BE2C (cell line): ENCODE measurements at regions not wholly inside any gene's neighbourhood (a gene's known extent, or its start where the extent isn't known, plus 50 kb on each side); places are given as distances from the start of the nearest gene placed in this dataset.

Source experiments
- DNase-seq: peaks from one replicate; pipeline ENCODE4 v3.0.0-alpha.2; 2020
- H3K27me3 ChIP-seq: fragments of 250-450 bp; sonication (Bioruptor Pico); 2 replicates; pipeline ENCODE4 v1.5.1; 2020; ENCODE audit warnings: mild to moderate bottlenecking
- H3K36me3 ChIP-seq: fragments of 250-450 bp; sonication (Bioruptor Pico); 2 replicates; pipeline ENCODE4 v1.5.1; 2020; ENCODE audit warnings: mild to moderate bottlenecking
- H3K4me1 ChIP-seq: fragments of 250-450 bp; sonication (Bioruptor Pico); 2 replicates; pipeline ENCODE4 v1.5.1; 2020
- H3K4me3 ChIP-seq: 2 replicates; pipeline ENCODE4 v1.5.1; 2011; ENCODE audit warnings: low read depth, low read length
- H3K9me3 ChIP-seq: fragments of 250-450 bp; sonication (Bioruptor Pico); 2 replicates; pipeline ENCODE4 v1.5.1; 2020
- TF ChIP-seq, protein P1 (sequence below): IDR thresholded peaks from 2 replicates; pipeline ENCODE4 v1.5.1; 2012; ENCODE audit warnings: mild to moderate bottlenecking, low read depth, low read length

DNA sequence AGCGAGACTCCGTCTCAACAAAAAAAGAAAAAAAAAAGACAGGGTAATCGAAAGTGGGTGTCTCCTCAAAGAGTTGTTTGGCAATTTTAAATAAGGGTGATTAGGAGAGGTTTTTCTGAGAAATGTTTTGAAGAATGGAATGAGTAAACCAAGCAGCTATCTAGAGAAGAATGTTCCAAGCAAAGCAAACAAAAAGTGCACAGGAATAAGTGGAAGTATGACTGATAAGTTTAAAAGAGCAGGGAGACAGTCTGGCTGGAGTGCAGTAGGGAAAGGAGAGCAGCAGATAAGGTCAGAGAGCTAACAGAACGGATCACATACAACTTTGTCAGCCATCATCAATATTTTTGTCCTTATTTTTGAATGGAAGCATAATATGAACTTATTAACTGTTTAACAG is 853.5 kb downstream of the TUSC7 start:
- H3K36me3 ChIP-seq = no peaks in the 10 kb centered on the region

DNA sequence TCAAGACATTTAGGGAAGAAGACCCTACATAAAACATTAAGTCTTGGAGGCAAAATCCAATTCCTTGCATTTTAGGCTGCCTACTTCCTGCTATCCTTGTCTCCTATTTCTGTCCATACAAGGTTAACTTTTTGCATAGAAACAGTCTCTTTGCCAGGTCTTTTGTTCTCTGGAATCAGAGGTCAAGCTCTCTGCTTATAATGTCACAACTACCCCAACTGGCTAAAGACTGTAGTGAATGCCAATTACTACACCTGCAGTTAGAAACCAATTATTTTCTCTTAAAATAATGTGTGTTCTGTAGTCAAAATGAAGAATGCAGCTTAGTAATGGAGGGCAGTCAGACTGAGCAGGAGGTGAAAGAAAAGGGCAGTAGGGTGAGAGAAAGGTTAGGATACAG is 856.2 kb downstream of the TUSC7 start:
- Histone ChIP-seq H3K27me3 (no peaks in the 10 kb centered on the region), H3K4me1 (peaks cover 7% of the 10 kb centered on the region; the same call in 1 of the 2 replicates), H3K9me3 (no peaks in the 10 kb centered on the region), H3K4me3 (no peak overlapping the region), H3K36me3 (no peaks in the 10 kb centered on the region)
- DNase-seq = no peak
- TF ChIP-seq, protein P1, sequence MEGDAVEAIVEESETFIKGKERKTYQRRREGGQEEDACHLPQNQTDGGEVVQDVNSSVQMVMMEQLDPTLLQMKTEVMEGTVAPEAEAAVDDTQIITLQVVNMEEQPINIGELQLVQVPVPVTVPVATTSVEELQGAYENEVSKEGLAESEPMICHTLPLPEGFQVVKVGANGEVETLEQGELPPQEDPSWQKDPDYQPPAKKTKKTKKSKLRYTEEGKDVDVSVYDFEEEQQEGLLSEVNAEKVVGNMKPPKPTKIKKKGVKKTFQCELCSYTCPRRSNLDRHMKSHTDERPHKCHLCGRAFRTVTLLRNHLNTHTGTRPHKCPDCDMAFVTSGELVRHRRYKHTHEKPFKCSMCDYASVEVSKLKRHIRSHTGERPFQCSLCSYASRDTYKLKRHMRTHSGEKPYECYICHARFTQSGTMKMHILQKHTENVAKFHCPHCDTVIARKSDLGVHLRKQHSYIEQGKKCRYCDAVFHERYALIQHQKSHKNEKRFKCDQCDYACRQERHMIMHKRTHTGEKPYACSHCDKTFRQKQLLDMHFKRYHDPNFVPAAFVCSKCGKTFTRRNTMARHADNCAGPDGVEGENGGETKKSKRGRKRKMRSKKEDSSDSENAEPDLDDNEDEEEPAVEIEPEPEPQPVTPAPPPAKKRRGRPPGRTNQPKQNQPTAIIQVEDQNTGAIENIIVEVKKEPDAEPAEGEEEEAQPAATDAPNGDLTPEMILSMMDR = no peak

More for the DNA sequence above, 853.5 kb downstream of the TUSC7 start:
- Histone ChIP-seq H3K4me1 (peaks cover 7% of the 10 kb centered on the region; the same call in 1 of the 2 replicates), H3K9me3 (no peaks in the 10 kb centered on the region), H3K27me3 (no peaks in the 10 kb centered on the region), H3K4me3 (no peak overlapping the region)
- no peak for DNase-seq
- TF ChIP-seq, protein P1 = no peak

DNA sequence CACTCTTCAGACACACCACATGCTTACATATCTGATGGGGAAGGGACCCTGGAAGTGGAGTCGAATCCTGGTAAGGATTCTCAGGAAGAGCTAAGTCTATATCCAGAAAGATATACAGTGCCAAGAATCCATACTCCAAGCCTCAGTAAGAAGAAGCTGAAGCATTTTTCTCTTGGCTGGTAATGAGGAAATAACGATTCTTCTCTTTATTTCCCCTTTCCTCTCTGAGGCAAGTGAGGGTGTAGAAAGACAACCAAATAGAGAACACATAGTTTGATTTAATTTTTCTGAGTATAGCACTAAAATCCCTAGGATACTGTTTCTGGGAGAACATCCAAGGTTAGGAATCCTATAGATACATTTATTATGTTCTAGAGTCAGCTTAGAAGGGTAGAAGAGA is 857.3 kb downstream of the TUSC7 start:
- Histone ChIP-seq H3K4me1 (peaks cover 7% of the 10 kb centered on the region; the same call in 1 of the 2 replicates), H3K36me3 (no peaks in the 10 kb centered on the region), H3K27me3 (no peaks in the 10 kb centered on the region), H3K4me3 (no peak overlapping the region), H3K9me3 (no peaks in the 10 kb centered on the region)
- TF ChIP-seq, protein P1 = no peak
- DNase-seq = no peak

DNA sequence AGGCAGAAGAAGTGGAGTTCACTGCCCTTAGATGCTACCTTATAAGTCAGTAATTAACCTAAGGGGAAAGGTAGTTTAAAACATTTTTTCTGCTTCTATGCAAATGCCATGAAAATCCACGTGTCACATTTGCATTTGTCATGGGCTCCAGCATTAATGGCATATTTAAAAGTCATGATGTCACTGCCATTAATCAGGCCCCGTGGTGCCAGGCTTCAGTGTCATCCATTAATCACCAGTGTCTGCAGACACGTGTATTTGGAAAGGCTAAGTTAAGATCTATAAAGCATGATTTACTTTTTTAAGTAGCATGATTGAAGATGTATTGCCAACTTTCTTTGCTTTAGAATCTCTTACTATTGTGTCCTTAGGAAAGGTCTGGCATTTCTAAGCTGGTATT is 857.8 kb downstream of the TUSC7 start:
- no peaks in the 10 kb centered on the region for H3K36me3 ChIP-seq
- DNase-seq = no peak
- H3K27me3 ChIP-seq = no peaks in the 10 kb centered on the region
- no peaks in the 10 kb centered on the region for H3K9me3 ChIP-seq
- H3K4me3 ChIP-seq = no peak overlapping the region
- TF ChIP-seq, protein P1 = no peak
- peaks cover 7% of the 10 kb centered on the region; the same call in 1 of the 2 replicates for H3K4me1 ChIP-seq

DNA sequence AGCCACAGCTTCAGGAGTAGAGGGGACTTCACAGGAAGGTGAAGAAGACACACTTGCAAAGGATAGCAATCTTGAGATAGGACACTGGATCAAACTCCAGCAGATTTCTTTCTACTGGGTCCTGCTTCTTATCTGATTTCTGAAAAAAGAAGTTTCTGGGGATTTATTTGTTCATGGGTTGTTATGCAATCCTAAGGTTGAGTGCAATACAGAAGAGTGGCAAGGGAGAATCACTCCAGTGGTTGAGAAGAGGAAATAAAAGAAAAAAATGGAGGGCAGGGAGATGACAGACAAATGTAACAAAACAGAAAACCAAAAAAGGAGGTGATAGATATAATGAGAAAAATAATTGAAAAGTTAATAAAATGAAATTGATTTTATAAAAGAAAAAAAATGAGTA is 858.3 kb downstream of the TUSC7 start:
- Histone ChIP-seq H3K4me1 (peaks cover 7% of the 10 kb centered on the region; the same call in 1 of the 2 replicates), H3K9me3 (no peaks in the 10 kb centered on the region), H3K36me3 (no peaks in the 10 kb centered on the region), H3K4me3 (no peak overlapping the region), H3K27me3 (no peaks in the 10 kb centered on the region)
- TF ChIP-seq, protein P1 = no peak
- no peak for DNase-seq

DNA sequence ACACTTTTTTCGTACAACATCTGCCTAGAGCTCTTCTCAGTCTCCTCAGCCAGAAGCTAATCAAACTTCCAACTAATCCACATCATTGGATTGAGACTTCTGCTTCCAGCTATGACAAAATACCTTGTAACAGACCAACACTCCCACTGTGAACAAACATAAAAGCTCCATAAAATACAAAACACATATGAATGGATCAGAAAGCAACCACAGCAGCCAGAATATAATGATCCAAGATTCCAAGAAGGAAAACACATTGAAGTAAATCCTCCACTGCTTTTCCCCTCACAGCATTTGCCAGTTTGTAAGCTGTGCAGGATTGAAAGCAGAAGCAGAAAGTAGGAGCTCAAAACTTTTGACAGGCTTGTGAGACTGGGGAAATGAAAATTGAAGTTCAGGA is 863.2 kb downstream of the TUSC7 start:
- Histone ChIP-seq H3K9me3 (no peaks in the 10 kb centered on the region), H3K4me1 (peaks cover under 1% of the 10 kb centered on the region; the same call in 1 of the 2 replicates), H3K4me3 (no peak overlapping the region), H3K36me3 (no peaks in the 10 kb centered on the region), H3K27me3 (no peaks in the 10 kb centered on the region)
- TF ChIP-seq, protein P1 = no peak
- DNase-seq = no peak
